Mesenchymal stem cell (in vitro differentiated cells and primary cell): ENCODE measurements at regions not wholly inside any gene's neighbourhood (a gene's known extent, or its start where the extent isn't known, plus 50 kb on each side); places are given as distances from the start of the nearest gene placed in this dataset.

Source experiments
- DNase-seq: peaks from one replicate; pipeline ENCODE4 v3.0.0-alpha.2; 2013
- H2AFZ ChIP-seq: one replicate; pipeline ENCODE4 v1.6.1; 2013; ENCODE audit warnings: low read depth, mild to moderate bottlenecking, control low read depth, inconsistent platforms, low read length, moderate library complexity
- H2AK5ac ChIP-seq: 2 replicates; pipeline ENCODE4 v1.6.1; 2013; ENCODE audit warnings: low read length, moderate library complexity, mild to moderate bottlenecking, inconsistent platforms; ENCODE audit not compliant: severe bottlenecking
- H2BK120ac ChIP-seq: one replicate; pipeline ENCODE4 v1.6.1; 2013; ENCODE audit warnings: low read depth, mild to moderate bottlenecking, inconsistent platforms, low read length, moderate library complexity
- H2BK12ac ChIP-seq, 2 experiments: one replicate each; pipeline ENCODE4 v1.6.1; 2013; ENCODE audit warnings: inconsistent platforms in 2 of 2, low read length in 2 of 2, mild to moderate bottlenecking in 2 of 2, moderate library complexity in 2 of 2, control low read depth in 1 of 2
- H2BK15ac ChIP-seq: one replicate; pipeline ENCODE4 v1.6.1; 2013; ENCODE audit warnings: mild to moderate bottlenecking, low read depth, inconsistent platforms; ENCODE audit not compliant: poor library complexity, severe bottlenecking
- H2BK5ac ChIP-seq: 2 replicates; pipeline ENCODE4 v1.6.1; 2013; ENCODE audit warnings: low read depth, mild to moderate bottlenecking, low read length, control low read depth, inconsistent platforms; ENCODE audit not compliant: poor library complexity, severe bottlenecking
- H3K14ac ChIP-seq, 2 experiments: one replicate each; pipeline ENCODE4 v1.6.1; 2013; ENCODE audit warnings: inconsistent platforms in 2 of 2, low read length in 2 of 2, control low read depth in 1 of 2, mild to moderate bottlenecking in 1 of 2, moderate library complexity in 1 of 2
- H3K18ac ChIP-seq, 2 experiments: one replicate each; pipeline ENCODE4 v1.6.1; 2013; ENCODE audit warnings: inconsistent platforms in 2 of 2, low read length in 2 of 2, control low read depth in 1 of 2, low read depth in 1 of 2, mild to moderate bottlenecking in 1 of 2
- H3K23ac ChIP-seq, 2 experiments: one replicate each; pipeline ENCODE4 v1.6.1; 2013; ENCODE audit warnings: inconsistent platforms in 2 of 2, low read length in 2 of 2, mild to moderate bottlenecking in 2 of 2, moderate library complexity in 2 of 2, control low read depth in 1 of 2
- H3K27ac ChIP-seq: 2 replicates; pipeline ENCODE4 v1.5.1; 2013; ENCODE audit warnings: mild to moderate bottlenecking, moderate library complexity, low read length, control low read depth, inconsistent platforms; ENCODE audit not compliant: poor library complexity, severe bottlenecking
- H3K27me3 ChIP-seq, 2 experiments: 2 replicates each; pipeline versions ENCODE4 v1.6.1 to v1.7.0; 2013; ENCODE audit warnings: low read length in 2 of 2, mild to moderate bottlenecking in 2 of 2, moderate library complexity in 2 of 2, control low read depth in 1 of 2, inconsistent platforms in 1 of 2; ENCODE audit not compliant: control insufficient read depth in 1 of 2, insufficient read depth in 1 of 2
- H3K36me3 ChIP-seq, 2 experiments: 2 replicates each; pipeline versions ENCODE4 v1.6.1 to v1.7.0; 2013; ENCODE audit warnings: low read length in 2 of 2, control low read depth in 1 of 2, inconsistent platforms in 1 of 2, low read depth in 1 of 2, mild to moderate bottlenecking in 1 of 2; ENCODE audit not compliant: insufficient read depth in 2 of 2, control insufficient read depth in 1 of 2
- H3K4ac ChIP-seq, 2 experiments: one replicate each; pipeline ENCODE4 v1.6.1; 2013; ENCODE audit warnings: inconsistent platforms in 2 of 2, low read length in 2 of 2, mild to moderate bottlenecking in 2 of 2, moderate library complexity in 2 of 2, control low read depth in 1 of 2, low read depth in 1 of 2
- H3K4me1 ChIP-seq: 2 replicates; pipeline ENCODE4 v1.6.1; 2013; ENCODE audit warnings: low read depth, low read length, control low read depth; ENCODE audit not compliant: control insufficient read depth, insufficient read depth
- H3K4me2 ChIP-seq: 2 replicates; pipeline ENCODE4 v1.6.1; 2013; ENCODE audit warnings: low read length, mild to moderate bottlenecking, inconsistent platforms; ENCODE audit not compliant: poor library complexity, severe bottlenecking
- H3K4me3 ChIP-seq, 2 experiments: 2 replicates each; pipeline versions ENCODE4 v1.5.1 to v1.7.0; 2013; ENCODE audit warnings: low read length in 2 of 2, mild to moderate bottlenecking in 2 of 2, control low read depth in 1 of 2, low read depth in 1 of 2; ENCODE audit not compliant: insufficient read depth in 1 of 2
- H3K79me1 ChIP-seq: replicated peaks from 2 replicates; pipeline ENCODE4 v1.6.1; 2013; ENCODE audit warnings: mild to moderate bottlenecking, control low read depth, low read length, inconsistent platforms; ENCODE audit not compliant: poor library complexity, severe bottlenecking
- H3K9ac ChIP-seq: 2 replicates; pipeline ENCODE4 v1.7.0; 2013; ENCODE audit warnings: mild to moderate bottlenecking, low read length, moderate library complexity
- H3K9me3 ChIP-seq: 2 replicates; pipeline ENCODE4 v1.7.0; 2013; ENCODE audit warnings: mild to moderate bottlenecking, low read length; ENCODE audit not compliant: control insufficient read depth
- H4K8ac ChIP-seq: one replicate; pipeline ENCODE4 v1.6.1; 2013; ENCODE audit warnings: inconsistent platforms, mild to moderate bottlenecking, low read length, moderate library complexity
- H4K91ac ChIP-seq: one replicate; pipeline ENCODE4 v1.6.1; 2013; ENCODE audit warnings: mild to moderate bottlenecking, low read length, inconsistent platforms
- WGBS: methylation state at CpG from one replicate; pipeline ENCODE4 v1.1.7; 2013; ENCODE audit warnings: mixed read lengths; 5-methylcytosine and 5-hydroxymethylcytosine counted together

- no peaks in the 10 kb centered on the region for H3K4me1 ChIP-seq
- no peak overlapping the region for H2AFZ ChIP-seq
- H4K91ac ChIP-seq: no peak overlapping the region
- H3K23ac ChIP-seq: no peak overlapping the region
- H3K4me2 ChIP-seq: no peak overlapping the region
- H2BK5ac ChIP-seq: no peak overlapping the region
- H3K9me3 ChIP-seq: peaks cover 3% of the 10 kb centered on the region
- no peak overlapping the region for H2BK15ac ChIP-seq
- no peak overlapping the region for H3K27ac ChIP-seq
- no peak overlapping the region for H4K8ac ChIP-seq
- no peak for DNase-seq
- no peaks in the 10 kb centered on the region for H3K36me3 ChIP-seq
- H2AK5ac ChIP-seq: no peak overlapping the region
- H3K27me3 ChIP-seq: no peaks in the 10 kb centered on the region
- H3K79me1 ChIP-seq: no peaks in the 10 kb centered on the region
- no peak overlapping the region for H3K4ac ChIP-seq
- H3K4me3 ChIP-seq: no peak overlapping the region
- H3K18ac ChIP-seq: no peak overlapping the region
- no peak overlapping the region for H3K9ac ChIP-seq
- H3K14ac ChIP-seq: no peak overlapping the region
- WGBS: no CpG with 5 or more reads among the region's 3 CpGs
- H2BK120ac ChIP-seq: no peak overlapping the region
- H2BK12ac ChIP-seq: no peak overlapping the region
These were observed 429.7 kb downstream of the CDH10 start for GRCh38 chr5:24215114-24215513.

DNA sequence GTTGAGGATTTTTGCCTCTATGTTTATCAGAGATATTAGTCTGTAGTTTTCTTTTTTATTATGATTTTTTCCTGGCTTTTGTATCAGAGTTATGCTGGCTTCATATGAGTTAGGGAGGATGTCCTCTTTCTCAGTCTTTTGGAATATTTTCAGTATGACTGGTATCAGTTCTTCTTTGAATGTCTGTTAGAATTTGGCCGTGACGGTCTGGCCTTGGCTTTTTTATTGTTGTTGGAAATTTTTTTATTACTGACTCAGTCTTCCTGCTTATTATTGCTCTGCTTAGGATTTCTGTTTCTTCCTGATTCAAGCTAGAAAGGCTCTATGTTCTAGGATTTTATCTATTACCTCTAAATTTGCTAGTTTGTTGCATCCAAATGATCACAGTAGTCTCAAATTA, 421.9 kb downstream of the CDH10 start:
- Histone ChIP-seq H3K4me2 (no peak overlapping the region), H3K4me3 (no peak overlapping the region), H3K27me3 (no peaks in the 10 kb centered on the region), H3K4ac (no peak overlapping the region), H4K8ac (no peak overlapping the region), H3K79me1 (no peaks in the 10 kb centered on the region), H3K18ac (no peak overlapping the region), H4K91ac (no peak overlapping the region), H3K9me3 (peaks cover 16% of the 10 kb centered on the region), H2AK5ac (no peak overlapping the region), H3K14ac (no peak overlapping the region), H3K9ac (no peak overlapping the region), H3K27ac (no peak overlapping the region), H3K4me1 (peaks cover 2% of the 10 kb centered on the region), H3K36me3 (no peaks in the 10 kb centered on the region), H2BK12ac (no peak overlapping the region), H2AFZ (no peak overlapping the region), H2BK15ac (no peak overlapping the region), H2BK120ac (no peak overlapping the region), H2BK5ac (no peak overlapping the region), H3K23ac (no peak overlapping the region)
- no peak for DNase-seq
- WGBS: no CpG with 5 or more reads among the region's 2 CpGs

DNA sequence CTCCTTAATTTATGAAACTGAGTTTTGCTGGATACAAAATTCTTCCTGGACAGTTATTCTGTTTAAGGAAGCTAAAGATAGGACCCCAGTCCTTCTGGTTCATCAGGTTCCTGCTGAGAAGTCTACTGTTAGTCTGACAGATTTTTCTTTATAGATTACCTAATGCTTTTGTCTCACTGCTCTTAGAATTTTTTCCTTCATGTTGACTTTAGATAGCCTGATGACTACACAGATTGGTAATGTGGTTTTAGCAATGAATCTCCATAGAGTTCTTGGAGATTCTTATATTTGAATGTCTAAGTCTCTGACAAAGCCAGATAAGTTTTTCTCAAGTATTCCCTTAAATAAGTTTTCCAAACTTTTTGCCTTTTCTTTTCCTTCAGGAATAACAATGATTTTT, 419.7 kb downstream of the CDH10 start:
- Histone ChIP-seq H4K91ac (no peak overlapping the region), H3K4me1 (peaks cover 2% of the 10 kb centered on the region), H2AK5ac (no peak overlapping the region), H3K9ac (no peak overlapping the region), H2BK12ac (no peak overlapping the region), H3K18ac (no peak overlapping the region), H2BK120ac (no peak overlapping the region), H3K27ac (no peak overlapping the region), H2AFZ (no peak overlapping the region), H3K4ac (no peak overlapping the region), H3K23ac (no peak overlapping the region), H3K36me3 (no peaks in the 10 kb centered on the region), H3K4me3 (no peak overlapping the region), H2BK5ac (no peak overlapping the region), H3K79me1 (no peaks in the 10 kb centered on the region), H3K27me3 (no peaks in the 10 kb centered on the region), H3K4me2 (no peak overlapping the region), H3K14ac (no peak overlapping the region), H4K8ac (no peak overlapping the region), H2BK15ac (no peak overlapping the region), H3K9me3 (peaks cover 13% of the 10 kb centered on the region)
- no peak for DNase-seq

DNA sequence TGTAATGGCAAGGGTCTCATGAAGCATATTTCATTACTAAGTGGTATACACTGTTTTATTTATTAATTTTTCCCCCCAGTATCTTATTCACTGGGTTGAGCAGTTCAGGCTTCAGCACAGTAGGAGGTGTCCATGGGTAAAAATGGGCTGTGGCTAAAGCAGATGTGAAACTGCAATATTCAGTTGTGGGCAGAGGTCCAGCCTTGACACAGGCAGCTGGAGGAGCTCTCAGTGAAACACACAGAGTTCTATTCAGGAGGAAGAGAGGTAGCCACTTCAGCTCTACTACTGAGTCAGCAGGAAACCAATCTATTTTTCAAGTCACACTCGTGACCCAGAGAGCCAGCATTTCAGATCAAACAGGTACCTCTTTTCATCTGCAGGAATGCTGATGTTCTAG, 418.3 kb downstream of the CDH10 start:
- Histone ChIP-seq H3K36me3 (no peaks in the 10 kb centered on the region), H3K4me1 (peaks cover 2% of the 10 kb centered on the region), H3K27ac (no peak overlapping the region), H3K14ac (no peak overlapping the region), H3K4me3 (no peak overlapping the region), H3K27me3 (no peaks in the 10 kb centered on the region), H4K8ac (no peak overlapping the region), H2AK5ac (no peak overlapping the region), H3K79me1 (no peaks in the 10 kb centered on the region), H2BK15ac (no peak overlapping the region), H2BK5ac (no peak overlapping the region), H3K4ac (no peak overlapping the region), H2BK120ac (no peak overlapping the region), H2BK12ac (no peak overlapping the region), H3K9me3 (peaks cover 1% of the 10 kb centered on the region), H3K9ac (no peak overlapping the region), H3K23ac (no peak overlapping the region), H4K91ac (no peak overlapping the region), H3K18ac (no peak overlapping the region), H3K4me2 (no peak overlapping the region), H2AFZ (no peak overlapping the region)
- no CpG with 5 or more reads among the region's 1 CpG for WGBS
- no peak for DNase-seq
